Gastroesophageal sphincter (tissue), 3 donors: ENCODE measurements at regions not wholly inside any gene's neighbourhood (a gene's known extent, or its start where the extent isn't known, plus 50 kb on each side); places are given as distances from the start of the nearest gene placed in this dataset.

Experiments used
- CTCF ChIP-seq, 4 experiments: fragments of 200-600 bp in 2 of 4; fragments of 450-650 bp in 2 of 4; sonication (generic) in 1 of 4; IDR thresholded peaks; one replicate each; pipeline ENCODE4 v1.5.1; 2017 to 2019; ENCODE audit warnings: antibody characterized with exemption in 4 of 4, mild to moderate bottlenecking in 2 of 4, moderate library complexity in 2 of 4
- EP300 ChIP-seq: sonication (generic); formaldehyde crosslinking; IDR thresholded peaks from one replicate; pipeline ENCODE4 v1.6.1; 2017; ENCODE audit warnings: antibody characterized with exemption, mild to moderate bottlenecking
- POLR2A ChIP-seq, 2 donors: fragments of 450-650 bp; IDR thresholded peaks; one replicate each; pipeline ENCODE4 v1.6.1; 2017; ENCODE audit warnings: antibody characterized with exemption in 2 of 2, mild to moderate bottlenecking in 2 of 2, moderate library complexity in 1 of 2
- POLR2AphosphoS5 ChIP-seq: sonication (generic); formaldehyde crosslinking; IDR thresholded peaks from one replicate; pipeline ENCODE4 v1.6.1; 2017; ENCODE audit warnings: antibody characterized with exemption

GRCh38 chr1:99115231-99115630 is 110.6 kb upstream of the PLPPR5 start:
- TF ChIP-seq POLR2A (IDR thresholded peaks at IDR 0.05) = no peak
- no peak for TF ChIP-seq CTCF (IDR thresholded peaks at IDR 0.05)
- no peak for TF ChIP-seq POLR2AphosphoS5
- no peak for TF ChIP-seq EP300
